ENCODE measurements at regions not wholly inside any gene's neighbourhood (a gene's known extent, or its start where the extent isn't known, plus 50 kb on each side); places are given as distances from the start of the nearest gene placed in this dataset.

DNA sequence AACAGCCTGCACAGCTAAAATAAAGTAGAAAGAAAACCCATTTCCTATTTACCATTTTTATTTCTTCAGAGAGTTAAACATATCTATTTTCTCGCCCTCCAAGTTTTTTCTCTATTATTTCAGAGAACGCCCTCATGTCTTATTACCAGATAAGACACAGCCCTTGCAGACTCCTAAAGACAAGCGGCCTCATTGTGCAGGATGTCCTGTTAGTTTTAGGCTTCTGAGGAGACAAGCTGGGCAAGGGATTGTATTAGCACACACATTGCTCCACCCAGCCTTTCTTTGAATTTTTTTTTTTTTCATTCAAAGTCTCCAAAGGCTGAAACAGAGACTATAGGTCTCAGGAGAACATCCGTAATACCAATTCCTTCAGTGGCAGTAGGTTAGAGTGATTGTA lies 101.8 kb upstream of the UBL3 start:
- TF ChIP-seq, protein P1, sequence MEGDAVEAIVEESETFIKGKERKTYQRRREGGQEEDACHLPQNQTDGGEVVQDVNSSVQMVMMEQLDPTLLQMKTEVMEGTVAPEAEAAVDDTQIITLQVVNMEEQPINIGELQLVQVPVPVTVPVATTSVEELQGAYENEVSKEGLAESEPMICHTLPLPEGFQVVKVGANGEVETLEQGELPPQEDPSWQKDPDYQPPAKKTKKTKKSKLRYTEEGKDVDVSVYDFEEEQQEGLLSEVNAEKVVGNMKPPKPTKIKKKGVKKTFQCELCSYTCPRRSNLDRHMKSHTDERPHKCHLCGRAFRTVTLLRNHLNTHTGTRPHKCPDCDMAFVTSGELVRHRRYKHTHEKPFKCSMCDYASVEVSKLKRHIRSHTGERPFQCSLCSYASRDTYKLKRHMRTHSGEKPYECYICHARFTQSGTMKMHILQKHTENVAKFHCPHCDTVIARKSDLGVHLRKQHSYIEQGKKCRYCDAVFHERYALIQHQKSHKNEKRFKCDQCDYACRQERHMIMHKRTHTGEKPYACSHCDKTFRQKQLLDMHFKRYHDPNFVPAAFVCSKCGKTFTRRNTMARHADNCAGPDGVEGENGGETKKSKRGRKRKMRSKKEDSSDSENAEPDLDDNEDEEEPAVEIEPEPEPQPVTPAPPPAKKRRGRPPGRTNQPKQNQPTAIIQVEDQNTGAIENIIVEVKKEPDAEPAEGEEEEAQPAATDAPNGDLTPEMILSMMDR (IDR thresholded peaks at IDR 0.05) = no peak
- TF ChIP-seq POLR2A (IDR thresholded peaks at IDR 0.05) = no peak
- no peak for TF ChIP-seq EP300 (IDR thresholded peaks at IDR 0.05)

All from tibial nerve (tissue), 4 donors.